ENCODE measurements at regions not wholly inside any gene's neighbourhood (a gene's known extent, or its start where the extent isn't known, plus 50 kb on each side); places are given as distances from the start of the nearest gene placed in this dataset.

DNA sequence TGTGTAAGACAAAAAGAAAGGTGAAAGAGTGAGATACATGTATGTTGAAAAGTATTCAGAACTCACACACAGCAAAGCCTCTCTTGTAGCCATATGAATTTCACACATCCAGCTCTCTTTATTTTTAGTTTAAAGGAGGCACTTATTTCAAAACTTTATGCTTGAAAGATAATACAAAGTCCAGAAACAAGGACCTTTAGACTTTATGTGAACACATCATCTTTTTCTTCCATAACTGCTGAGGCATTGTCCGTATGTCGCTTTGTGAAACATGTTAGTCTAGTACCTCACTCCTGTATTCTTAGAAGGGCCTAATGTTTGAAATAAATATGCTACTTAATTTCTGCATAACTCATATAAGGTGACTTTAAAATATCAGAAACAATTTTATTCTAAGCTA lies 763.4 kb downstream of the GBE1 start:
- H3K27me3 ChIP-seq (ENCODE audit: control insufficient read depth in 2 of 2, insufficient read depth in 2 of 2, low read length in 2 of 2) = no peaks in the 10 kb centered on the region
- no peak overlapping the region for H3K4me3 ChIP-seq
- ChIA-PET POLR2A (no interaction called here), CTCF (ENCODE audit: low intra/inter-chr PET ratio) (no interaction called here)
- intact Hi-C loops (cut with micrococcal nuclease) = no loop called here
- H3K9me3 ChIP-seq (replicated peaks; ENCODE audit: control insufficient read depth, insufficient read depth, low read depth, low read length) = no peaks in the 10 kb centered on the region
- 0% methylated on average over 2 of the region's 2 CpGs for WGBS (ENCODE audit: insufficient coverage, low coverage, missing lambda C conversion rate)
- no peak overlapping the region for H3K4me2 ChIP-seq (ENCODE audit: insufficient read depth, low read length)
- no peak overlapping the region for H3K27ac ChIP-seq (ENCODE audit: extremely low read depth, low read depth, low read length)
- no peak for TF ChIP-seq TAF15 (IDR thresholded peaks at IDR 0.05; ENCODE audit: low read depth, low read length)
- no peak for TF ChIP-seq SIX5 (IDR thresholded peaks at IDR 0.05; ENCODE audit: borderline replicate concordance in 1 of 2, insufficient read depth in 1 of 2, low read depth in 1 of 2, low read length in 2 of 2)
- TF ChIP-seq, protein P1, sequence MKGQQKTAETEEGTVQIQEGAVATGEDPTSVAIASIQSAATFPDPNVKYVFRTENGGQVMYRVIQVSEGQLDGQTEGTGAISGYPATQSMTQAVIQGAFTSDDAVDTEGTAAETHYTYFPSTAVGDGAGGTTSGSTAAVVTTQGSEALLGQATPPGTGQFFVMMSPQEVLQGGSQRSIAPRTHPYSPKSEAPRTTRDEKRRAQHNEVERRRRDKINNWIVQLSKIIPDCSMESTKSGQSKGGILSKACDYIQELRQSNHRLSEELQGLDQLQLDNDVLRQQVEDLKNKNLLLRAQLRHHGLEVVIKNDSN (CRISPR knock-in tag; IDR thresholded peaks at IDR 0.05) = no peak
- TF ChIP-seq SIN3B (IDR thresholded peaks at IDR 0.05; ENCODE audit: low read depth) = no peak
- TF ChIP-seq ZNF778 (CRISPR knock-in tag; IDR thresholded peaks at IDR 0.05) = no peak
- TF ChIP-seq, protein P2, sequence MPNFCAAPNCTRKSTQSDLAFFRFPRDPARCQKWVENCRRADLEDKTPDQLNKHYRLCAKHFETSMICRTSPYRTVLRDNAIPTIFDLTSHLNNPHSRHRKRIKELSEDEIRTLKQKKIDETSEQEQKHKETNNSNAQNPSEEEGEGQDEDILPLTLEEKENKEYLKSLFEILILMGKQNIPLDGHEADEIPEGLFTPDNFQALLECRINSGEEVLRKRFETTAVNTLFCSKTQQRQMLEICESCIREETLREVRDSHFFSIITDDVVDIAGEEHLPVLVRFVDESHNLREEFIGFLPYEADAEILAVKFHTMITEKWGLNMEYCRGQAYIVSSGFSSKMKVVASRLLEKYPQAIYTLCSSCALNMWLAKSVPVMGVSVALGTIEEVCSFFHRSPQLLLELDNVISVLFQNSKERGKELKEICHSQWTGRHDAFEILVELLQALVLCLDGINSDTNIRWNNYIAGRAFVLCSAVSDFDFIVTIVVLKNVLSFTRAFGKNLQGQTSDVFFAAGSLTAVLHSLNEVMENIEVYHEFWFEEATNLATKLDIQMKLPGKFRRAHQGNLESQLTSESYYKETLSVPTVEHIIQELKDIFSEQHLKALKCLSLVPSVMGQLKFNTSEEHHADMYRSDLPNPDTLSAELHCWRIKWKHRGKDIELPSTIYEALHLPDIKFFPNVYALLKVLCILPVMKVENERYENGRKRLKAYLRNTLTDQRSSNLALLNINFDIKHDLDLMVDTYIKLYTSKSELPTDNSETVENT (CRISPR knock-in tag; IDR thresholded peaks at IDR 0.05) = no peak
- TF ChIP-seq MED1 (CRISPR knock-in tag; IDR thresholded peaks at IDR 0.05; ENCODE audit: borderline replicate concordance) = no peak
- TF ChIP-seq, protein P3, sequence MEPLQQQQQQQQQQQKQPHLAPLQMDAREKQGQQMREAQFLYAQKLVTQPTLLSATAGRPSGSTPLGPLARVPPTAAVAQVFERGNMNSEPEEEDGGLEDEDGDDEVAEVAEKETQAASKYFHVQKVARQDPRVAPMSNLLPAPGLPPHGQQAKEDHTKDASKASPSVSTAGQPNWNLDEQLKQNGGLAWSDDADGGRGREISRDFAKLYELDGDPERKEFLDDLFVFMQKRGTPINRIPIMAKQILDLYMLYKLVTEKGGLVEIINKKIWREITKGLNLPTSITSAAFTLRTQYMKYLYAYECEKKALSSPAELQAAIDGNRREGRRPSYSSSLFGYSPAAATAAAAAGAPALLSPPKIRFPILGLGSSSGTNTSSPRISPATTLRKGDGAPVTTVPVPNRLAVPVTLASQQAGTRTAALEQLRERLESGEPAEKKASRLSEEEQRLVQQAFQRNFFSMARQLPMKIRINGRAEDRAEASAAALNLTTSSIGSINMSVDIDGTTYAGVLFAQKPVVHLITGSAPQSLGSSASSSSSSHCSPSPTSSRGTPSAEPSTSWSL (CRISPR knock-in tag; IDR thresholded peaks at IDR 0.05; ENCODE audit: borderline replicate concordance) = no peak
- no peak for TF ChIP-seq NBN (IDR thresholded peaks at IDR 0.05; ENCODE audit: low read depth)
- no peak for TF ChIP-seq ESRRA (IDR thresholded peaks at IDR 0.05; ENCODE audit: borderline replicate concordance, low read depth)
- no peak for TF ChIP-seq ZNF507 (tag; conservative IDR thresholded peaks at IDR 0.05)
- no peak for TF ChIP-seq TOE1 (IDR thresholded peaks at IDR 0.05; ENCODE audit: borderline replicate concordance)
- no peak for TF ChIP-seq TOE1 (CRISPR knock-in tag; IDR thresholded peaks at IDR 0.05; ENCODE audit: borderline replicate concordance, low read depth)
- TF ChIP-seq ZNF830 (CRISPR knock-in tag; IDR thresholded peaks at IDR 0.05) = no peak
- BruUV-seq (replicated peaks) = no TSS peak
- H4K20me1 ChIP-seq (replicated peaks; ENCODE audit: control insufficient read depth, insufficient read depth, low read length) = no peaks in the 10 kb centered on the region
- H2AFZ ChIP-seq (ENCODE audit: low read depth, low read length) = no peak overlapping the region
- in situ Hi-C loops (cut with MboI) = no loop called here
- no peaks in the 10 kb centered on the region for H3K79me2 ChIP-seq (ENCODE audit: control insufficient read depth, insufficient read depth, low read length)
- no peaks in the 10 kb centered on the region for H3K36me3 ChIP-seq (ENCODE audit: control insufficient read depth, insufficient read depth, low read length)
- no peaks in the 10 kb centered on the region for H3K9me1 ChIP-seq (ENCODE audit: control insufficient read depth, insufficient read depth, low read length)
- H3K9ac ChIP-seq (ENCODE audit: insufficient read depth in 1 of 2, low read depth in 2 of 2, low read length in 2 of 2) = no peak overlapping the region
- no peaks in the 10 kb centered on the region for H3K4me1 ChIP-seq (replicated peaks in 1 of 2; ENCODE audit: control insufficient read depth in 2 of 2, insufficient read depth in 2 of 2, low read length in 2 of 2)
- ATAC-seq = no peak
- DNase-seq (ENCODE audit: extremely low read depth in 1 of 4, low spot score in 3 of 4) = no peak
- FAIRE-seq = no peak

Data from K562 (cell line).